DOHH2 (cell line): ENCODE measurements at regions not wholly inside any gene's neighbourhood (a gene's known extent, or its start where the extent isn't known, plus 50 kb on each side); places are given as distances from the start of the nearest gene placed in this dataset.

Source experiments
- CTCF ChIP-seq: fragments of 200-600 bp; sonication (generic); IDR thresholded peaks from one replicate; pipeline ENCODE4 v1.5.1; 2014; ENCODE audit warnings: antibody characterized with exemption, mild to moderate bottlenecking, low read depth, low read length; ENCODE audit not compliant: poor library complexity, severe bottlenecking
- EZH2phosphoT487 ChIP-seq: fragments of 200-600 bp; sonication (generic); IDR thresholded peaks from 2 replicates; pipeline ENCODE4 v1.6.1; 2017; ENCODE audit warnings: borderline replicate concordance, mild to moderate bottlenecking, antibody characterized with exemption, low read length, moderate library complexity, mixed read lengths

GRCh38 chr10:29407280-29407858 is 118.5 kb downstream of the LYZL1 start:
- no peak for TF ChIP-seq CTCF
- no peak for TF ChIP-seq EZH2phosphoT487
